Parathyroid adenoma (tissue), 2 donors: ENCODE measurements at regions not wholly inside any gene's neighbourhood (a gene's known extent, or its start where the extent isn't known, plus 50 kb on each side); places are given as distances from the start of the nearest gene placed in this dataset.
"Not testable (repeated sequence)": the region's sequence is repeated elsewhere in the genome, so short reads cannot be mapped to it uniquely, and the experiment has no call there.

Experiments used
- H2AFZ ChIP-seq: fragments of 300-600 bp; sonication (generic); one replicate; pipeline ENCODE4 v1.7.0; 2017; ENCODE audit warnings: antibody characterized with exemption, mild to moderate bottlenecking
- H3K27ac ChIP-seq: fragments of 300-600 bp; sonication (generic); one replicate; pipeline ENCODE4 v1.7.0; 2017
- H3K27me3 ChIP-seq: fragments of 300-600 bp; sonication (generic); one replicate; pipeline ENCODE4 v1.7.0; 2017; ENCODE audit warnings: low read length; ENCODE audit not compliant: control insufficient read depth, insufficient read depth
- H3K36me3 ChIP-seq: fragments of 300-600 bp; sonication (generic); one replicate; pipeline ENCODE4 v1.7.0; 2017; ENCODE audit warnings: low read length; ENCODE audit not compliant: control insufficient read depth, insufficient read depth
- H3K4me1 ChIP-seq: fragments of 300-600 bp; sonication (generic); one replicate; pipeline ENCODE4 v1.7.0; 2017; ENCODE audit warnings: control low read depth
- H3K4me2 ChIP-seq: fragments of 300-600 bp; sonication (generic); one replicate; pipeline ENCODE4 v1.7.0; 2017; ENCODE audit warnings: low read length
- H3K4me3 ChIP-seq: fragments of 300-600 bp; sonication (generic); one replicate; pipeline ENCODE4 v1.7.0; 2017; ENCODE audit warnings: low read depth, low read length
- H3K79me2 ChIP-seq: fragments of 300-600 bp; sonication (generic); one replicate; pipeline ENCODE4 v1.7.0; 2017; ENCODE audit warnings: control low read depth
- H3K9ac ChIP-seq: fragments of 300-600 bp; sonication (generic); one replicate; pipeline ENCODE4 v1.7.0; 2017; ENCODE audit warnings: mild to moderate bottlenecking
- H3K9me3 ChIP-seq: fragments of 300-600 bp; sonication (generic); one replicate; pipeline ENCODE4 v1.7.0; 2017; ENCODE audit warnings: low read length; ENCODE audit not compliant: control insufficient read depth
- CTCF ChIP-seq: fragments of 300-600 bp; sonication (generic); IDR thresholded peaks from one replicate; pipeline ENCODE4 v1.7.0; 2017; ENCODE audit warnings: antibody characterized with exemption, mild to moderate bottlenecking
- donor health status: primary hyperparathyroidism.

GRCh38 chr9:135409286-135410200, 70.0 kb upstream of the PPP1R26 start:
- Histone ChIP-seq H3K4me1 (no peaks in the 10 kb centered on the region), H3K9ac (no peak overlapping the region), H3K9me3 (no peaks in the 10 kb centered on the region), H3K79me2 (no peaks in the 10 kb centered on the region), H3K36me3 (no peaks in the 10 kb centered on the region), H3K4me3 (no peak overlapping the region), H3K27ac (no peak overlapping the region), H3K27me3 (no peaks in the 10 kb centered on the region), H2AFZ (no peak overlapping the region), H3K4me2 (no peak overlapping the region)
- TF ChIP-seq CTCF: no peak

GRCh38 chr9:135410421-135410820, 69.2 kb upstream of the PPP1R26 start:
- Histone ChIP-seq H3K9ac (no peak overlapping the region), H3K36me3 (no peaks in the 10 kb centered on the region), H2AFZ (no peak overlapping the region), H3K79me2 (no peaks in the 10 kb centered on the region), H3K4me2 (no peak overlapping the region), H3K9me3 (no peaks in the 10 kb centered on the region), H3K4me3 (no peak overlapping the region), H3K27ac (no peak overlapping the region), H3K27me3 (no peaks in the 10 kb centered on the region), H3K4me1 (no peaks in the 10 kb centered on the region)
- TF ChIP-seq CTCF: no peak

- no peaks in the 10 kb centered on the region for H3K36me3 ChIP-seq
- no peak overlapping the region for H3K4me2 ChIP-seq
- no peak overlapping the region for H3K27ac ChIP-seq
- no peaks in the 10 kb centered on the region for H3K79me2 ChIP-seq
- no peak overlapping the region for H3K9ac ChIP-seq
- no peak overlapping the region for H3K4me3 ChIP-seq
- no peaks in the 10 kb centered on the region for H3K27me3 ChIP-seq
- TF ChIP-seq CTCF: no peak
- H3K4me1 ChIP-seq: no peaks in the 10 kb centered on the region
- no peak overlapping the region for H2AFZ ChIP-seq
- no peaks in the 10 kb centered on the region for H3K9me3 ChIP-seq
These were observed 68.6 kb upstream of the PPP1R26 start for GRCh38 chr9:135410831-135411473.

GRCh38 chr9:135411605-135412004, 68.0 kb upstream of the PPP1R26 start:
- H3K4me1 ChIP-seq, H3K27me3 ChIP-seq, H2AFZ ChIP-seq, H3K36me3 ChIP-seq, H3K79me2 ChIP-seq, H3K4me3 ChIP-seq, H3K27ac ChIP-seq, H3K4me2 ChIP-seq, H3K9ac ChIP-seq, H3K9me3 ChIP-seq: not testable (repeated sequence)

GRCh38 chr9:135412315-135413085, 67.1 kb upstream of the PPP1R26 start:
- not testable (repeated sequence) for H3K36me3 ChIP-seq, H3K27me3 ChIP-seq, H3K4me1 ChIP-seq, H3K27ac ChIP-seq, H3K79me2 ChIP-seq, H3K9me3 ChIP-seq, H3K9ac ChIP-seq, H3K4me3 ChIP-seq, H3K4me2 ChIP-seq, H2AFZ ChIP-seq
- peak; percentile 95 for TF ChIP-seq CTCF
